ENCODE measurements at regions not wholly inside any gene's neighbourhood (a gene's known extent, or its start where the extent isn't known, plus 50 kb on each side); places are given as distances from the start of the nearest gene placed in this dataset.

- TF ChIP-seq CTCF (IDR thresholded peaks at IDR 0.05) (no peak), POLR2AphosphoS5 (IDR thresholded peaks at IDR 0.05) (no peak), POLR2A (IDR thresholded peaks at IDR 0.05) (no peak), EP300 (IDR thresholded peaks at IDR 0.05) (no peak)
Observed at GRCh38 chr13:78046331-78046730, 127.7 kb upstream of the EDNRB start.

Measured in gastroesophageal sphincter (tissue), 3 donors.